Right forelimb (tissue), 1 donor: ENCODE measurements at regions not wholly inside any gene's neighbourhood (a gene's known extent, or its start where the extent isn't known, plus 50 kb on each side); places are given as distances from the start of the nearest gene placed in this dataset.

Source experiments
- DNase-seq: peaks from one replicate; pipeline ENCODE4 v3.0.0-alpha.2; 2018

- DNase-seq: no peak
Observed at GRCh38 chr10:35706959-35707358, 64.9 kb upstream of the FZD8 start.

DNA sequence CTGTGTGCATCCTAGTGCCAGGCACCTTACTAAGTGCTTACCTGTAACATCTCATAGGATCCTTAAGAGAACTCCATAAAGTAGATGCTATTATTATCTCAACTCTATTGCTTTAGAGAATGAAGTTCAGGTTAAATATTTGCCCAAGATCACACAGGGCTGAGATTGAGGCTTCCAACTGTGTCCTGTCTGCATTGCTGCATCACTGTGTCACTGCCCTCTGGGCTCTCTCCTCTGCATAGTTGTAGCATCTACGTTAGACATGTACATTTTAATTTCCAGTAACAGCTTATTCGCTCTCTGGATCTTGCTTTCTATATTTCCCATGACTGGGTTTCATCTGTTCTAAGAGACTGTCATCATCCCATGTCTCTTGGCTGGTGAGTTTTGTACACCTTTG lies 63.6 kb upstream of the FZD8 start:
- DNase-seq: no peak

DNA sequence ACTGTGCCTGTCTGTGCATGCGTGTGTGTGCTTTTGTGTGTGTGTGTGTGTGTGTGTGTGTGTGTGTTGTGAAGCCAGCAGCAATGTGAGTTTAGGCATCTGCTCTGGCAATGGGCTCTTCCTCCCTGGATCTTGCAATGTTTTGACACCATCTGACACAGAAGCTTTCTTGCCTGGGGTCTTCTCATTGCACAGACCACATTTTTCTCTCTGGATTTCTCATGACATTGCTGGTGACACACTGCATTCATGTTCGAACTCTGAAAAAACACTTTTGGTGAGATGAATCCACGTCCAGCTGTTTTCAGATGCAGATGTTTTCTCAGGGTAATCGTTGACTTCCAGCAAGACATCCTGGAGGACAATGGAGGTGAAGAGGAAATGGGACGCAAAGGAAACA lies 63.0 kb upstream of the FZD8 start:
- DNase-seq: peak; percentile 59

DNA sequence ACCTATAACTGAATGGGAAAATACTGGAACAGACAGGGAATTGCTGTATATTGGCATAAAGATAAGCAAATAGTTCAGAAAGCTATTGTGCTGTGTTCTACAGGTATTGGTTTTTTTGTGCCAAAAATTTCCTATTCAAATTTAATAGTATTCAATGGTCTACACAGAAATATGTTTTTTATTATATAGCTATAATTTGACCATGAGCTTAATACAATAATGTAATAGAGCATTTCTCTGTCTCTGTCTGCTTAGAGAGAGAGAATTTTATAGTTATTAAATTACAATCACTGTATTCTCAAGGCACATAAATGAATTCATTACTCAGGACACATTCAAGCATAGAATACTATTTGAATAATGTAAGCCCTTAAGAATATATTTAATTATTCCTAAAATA lies 62.3 kb upstream of the FZD8 start:
- no peak for DNase-seq

DNA sequence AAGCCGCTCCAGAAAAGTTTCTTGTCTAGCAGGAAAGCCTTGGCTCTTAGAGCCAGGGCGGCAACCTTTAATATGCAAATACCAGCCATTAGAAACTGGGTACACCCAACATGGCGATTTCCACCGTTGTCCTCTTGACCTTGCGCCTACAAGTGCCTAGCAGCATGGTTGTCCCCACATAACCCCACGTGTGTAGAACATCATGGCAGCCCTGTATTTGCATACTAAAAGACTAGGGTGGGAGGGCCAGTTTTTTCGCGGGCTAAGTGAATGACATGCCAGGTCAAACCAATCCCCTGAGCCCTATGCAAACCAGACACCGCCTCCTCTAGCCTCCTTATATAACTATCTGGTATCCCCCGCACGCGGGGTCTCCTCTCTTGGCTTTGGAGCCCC lies 58.4 kb upstream of the FZD8 start:
- DNase-seq: no peak

GRCh38 chr10:35699848-35700486 lies 57.9 kb upstream of the FZD8 start:
- DNase-seq: no peak

GRCh38 chr10:35696392-35697287 lies 54.5 kb upstream of the FZD8 start:
- DNase-seq: no peak

GRCh38 chr10:35693800-35694199 lies 51.7 kb upstream of the FZD8 start:
- DNase-seq: no peak
